Naive B cell (primary cell): ENCODE measurements at regions not wholly inside any gene's neighbourhood (a gene's known extent, or its start where the extent isn't known, plus 50 kb on each side); places are given as distances from the start of the nearest gene placed in this dataset.
"Not testable (repeated sequence)": the region's sequence is repeated elsewhere in the genome, so short reads cannot be mapped to it uniquely, and the experiment has no call there.

Experiments used
- ATAC-seq, 2 donors: fragments of 150-1000 bp; cut with Tn5 transposase; 2 replicates each; pipeline ENCODE4 v1.10.0; 2021; ENCODE audit warnings: low read depth in 2 of 2, mild to moderate bottlenecking in 2 of 2, moderate library complexity in 2 of 2
- DNase-seq: peaks from one replicate; pipeline ENCODE4 v3.0.0; 2022
- H3K27ac Mint-ChIP-seq, 6 donors: one replicate each; pipeline ENCODE4 v1.8.0; 2020 to 2022; ENCODE audit warnings: mild to moderate bottlenecking in 6 of 6, mixed read lengths in 6 of 6, moderate library complexity in 5 of 6, inconsistent platforms in 2 of 6
- H3K27me3 Mint-ChIP-seq, 3 donors: one replicate each; pipeline ENCODE4 v1.8.0; 2021 to 2022; ENCODE audit warnings: mixed read lengths in 3 of 3, mild to moderate bottlenecking in 1 of 3
- H3K36me3 Mint-ChIP-seq, 2 donors: one replicate each; pipeline ENCODE4 v1.8.0; 2020 to 2022; ENCODE audit warnings: mixed read lengths in 2 of 2, inconsistent platforms in 1 of 2, mild to moderate bottlenecking in 1 of 2
- H3K4me1 Mint-ChIP-seq, 3 donors: one replicate each; pipeline ENCODE4 v1.8.0; 2020 to 2022; ENCODE audit warnings: mixed read lengths in 3 of 3, inconsistent platforms in 1 of 3, mild to moderate bottlenecking in 1 of 3, moderate library complexity in 1 of 3
- H3K4me3 Mint-ChIP-seq, 8 donors: one replicate each; pipeline ENCODE4 v1.8.0; 2020 to 2022; ENCODE audit warnings: mild to moderate bottlenecking in 8 of 8, mixed read lengths in 8 of 8, moderate library complexity in 8 of 8, inconsistent platforms in 2 of 8
- H3K9me3 Mint-ChIP-seq, 7 donors: one replicate each; pipeline ENCODE4 v1.8.0; 2020 to 2022; ENCODE audit warnings: mixed read lengths in 7 of 7, mild to moderate bottlenecking in 5 of 7, inconsistent platforms in 2 of 7, moderate library complexity in 1 of 7

GRCh38 chr10:30701451-30702173, 72.1 kb upstream of the LYZL2 start:
- Mint-ChIP-seq H3K4me3 (peak overlapping the region; percentile 51 to 90 (median 72)), H3K27me3 (no peaks in the 10 kb centered on the region), H3K36me3 (no peaks in the 10 kb centered on the region), H3K4me1 (peaks cover 38 to 64% (median 45%) of the 10 kb centered on the region in 3 donors), H3K9me3 (no peaks in the 10 kb centered on the region), H3K27ac (peak overlapping the region; percentile 78 to 96 (median 93))
- DNase-seq (peak; percentile 43), ATAC-seq (peak; percentile 41 to 52)

GRCh38 chr10:30697806-30698205, 68.3 kb upstream of the LYZL2 start:
- H3K36me3 Mint-ChIP-seq, result peaks cover 0 to 2% of the 10 kb centered on the region in 2 donors
- peaks cover 0 to 5% (median 4%) of the 10 kb centered on the region in 3 donors for H3K27me3 Mint-ChIP-seq
- peaks cover 15 to 35% (median 22%) of the 10 kb centered on the region in 3 donors for H3K4me1 Mint-ChIP-seq
- no peaks in the 10 kb centered on the region for H3K9me3 Mint-ChIP-seq
- H3K27ac Mint-ChIP-seq, result no peak overlapping the region
- no peak for ATAC-seq
- DNase-seq, result no peak
- H3K4me3 Mint-ChIP-seq, result peak overlapping the region in 1 of 8 donors; percentile 18

GRCh38 chr10:30697221-30697620, 67.7 kb upstream of the LYZL2 start:
- Mint-ChIP-seq H3K4me1 (peaks cover 12 to 30% (median 16%) of the 10 kb centered on the region in 3 donors), H3K27ac (peak overlapping the region in 2 of 6 donors; percentile 15 to 90), H3K27me3 (peaks cover 0 to 10% (median 5%) of the 10 kb centered on the region in 3 donors), H3K4me3 (peak overlapping the region in 2 of 8 donors; percentile 45 to 79)
- not testable (repeated sequence) for H3K36me3 Mint-ChIP-seq, DNase-seq, H3K9me3 Mint-ChIP-seq, ATAC-seq

- H3K27me3 Mint-ChIP-seq, result peaks cover 0 to 10% (median 5%) of the 10 kb centered on the region in 3 donors
These were observed 67.0 kb upstream of the LYZL2 start for GRCh38 chr10:30696416-30697185.

GRCh38 chr10:30695481-30696236, 66.1 kb upstream of the LYZL2 start:
- H3K36me3 Mint-ChIP-seq, ATAC-seq, H3K27ac Mint-ChIP-seq, DNase-seq, H3K9me3 Mint-ChIP-seq, H3K4me3 Mint-ChIP-seq: not testable (repeated sequence)
- Mint-ChIP-seq H3K4me1 (peaks cover 4 to 20% (median 8%) of the 10 kb centered on the region in 3 donors), H3K27me3 (peaks cover 0 to 10% (median 5%) of the 10 kb centered on the region in 3 donors)

More at GRCh38 chr10:30696416-30697185, 67.0 kb upstream of the LYZL2 start:
- H3K9me3 Mint-ChIP-seq, DNase-seq, H3K36me3 Mint-ChIP-seq, ATAC-seq: not testable (repeated sequence)
- peak overlapping the region in 1 of 8 donors; percentile 79 for H3K4me3 Mint-ChIP-seq
- H3K27ac Mint-ChIP-seq, result peak overlapping the region in 1 of 6 donors; percentile 37
- H3K4me1 Mint-ChIP-seq, result peaks cover 9 to 26% (median 13%) of the 10 kb centered on the region in 3 donors

- DNase-seq (no peak), ATAC-seq (no peak)
- H3K9me3 Mint-ChIP-seq, result no peaks in the 10 kb centered on the region
- H3K36me3 Mint-ChIP-seq, result peaks cover 0 to 5% of the 10 kb centered on the region in 2 donors
- H3K4me3 Mint-ChIP-seq, result peak overlapping the region in 1 of 8 donors; percentile 47
- no peak overlapping the region for H3K27ac Mint-ChIP-seq
- peaks cover 4 to 16% (median 8%) of the 10 kb centered on the region in 3 donors for H3K4me1 Mint-ChIP-seq
- H3K27me3 Mint-ChIP-seq, result peaks cover 0 to 10% (median 5%) of the 10 kb centered on the region in 3 donors
These were observed 65.1 kb upstream of the LYZL2 start for GRCh38 chr10:30694518-30695228.

GRCh38 chr10:30691639-30692015, 62.1 kb upstream of the LYZL2 start:
- Mint-ChIP-seq H3K9me3 (no peaks in the 10 kb centered on the region), H3K4me3 (no peak overlapping the region), H3K4me1 (peaks cover 4 to 12% (median 6%) of the 10 kb centered on the region in 3 donors), H3K36me3 (peaks cover 0 to 5% of the 10 kb centered on the region in 2 donors), H3K27me3 (peaks cover 5 to 21% (median 20%) of the 10 kb centered on the region in 3 donors), H3K27ac (no peak overlapping the region)
- DNase-seq, result no peak
- ATAC-seq, result no peak

GRCh38 chr10:30690948-30691638, 61.5 kb upstream of the LYZL2 start:
- H3K4me1 Mint-ChIP-seq, DNase-seq, H3K4me3 Mint-ChIP-seq, H3K9me3 Mint-ChIP-seq, H3K36me3 Mint-ChIP-seq, ATAC-seq: not testable (repeated sequence)
- peak overlapping the region in 1 of 6 donors; percentile 47 for H3K27ac Mint-ChIP-seq
- peaks cover 8 to 24% (median 20%) of the 10 kb centered on the region in 3 donors for H3K27me3 Mint-ChIP-seq

GRCh38 chr10:30688456-30688855, 58.9 kb upstream of the LYZL2 start:
- Mint-ChIP-seq H3K4me1 (peaks cover 4 to 12% (median 4%) of the 10 kb centered on the region in 3 donors), H3K36me3 (peaks cover 0 to 5% of the 10 kb centered on the region in 2 donors), H3K27ac (peak overlapping the region in 1 of 6 donors; percentile 76), H3K9me3 (no peaks in the 10 kb centered on the region), H3K27me3 (peaks cover 22 to 41% (median 39%) of the 10 kb centered on the region in 3 donors), H3K4me3 (no peak overlapping the region)
- DNase-seq (no peak), ATAC-seq (no peak)

GRCh38 chr10:30687698-30688213, 58.2 kb upstream of the LYZL2 start:
- peak; percentile 60 to 77 for ATAC-seq
- Mint-ChIP-seq H3K9me3 (no peaks in the 10 kb centered on the region), H3K4me3 (no peak overlapping the region), H3K27me3 (peaks cover 26 to 39% (median 39%) of the 10 kb centered on the region in 3 donors), H3K36me3 (peaks cover 0 to 2% of the 10 kb centered on the region in 2 donors), H3K4me1 (peaks cover 2 to 12% (median 5%) of the 10 kb centered on the region in 3 donors), H3K27ac (no peak overlapping the region)
- DNase-seq, result peak; percentile 50

- peaks cover 0 to 12% (median 5%) of the 10 kb centered on the region in 3 donors for H3K4me1 Mint-ChIP-seq
- ATAC-seq (no peak), DNase-seq (no peak)
- H3K9me3 Mint-ChIP-seq, result no peaks in the 10 kb centered on the region
- no peak overlapping the region for H3K27ac Mint-ChIP-seq
- no peaks in the 10 kb centered on the region for H3K36me3 Mint-ChIP-seq
- H3K4me3 Mint-ChIP-seq, result no peak overlapping the region
- peaks cover 30 to 44% (median 39%) of the 10 kb centered on the region in 3 donors for H3K27me3 Mint-ChIP-seq
These were observed 57.2 kb upstream of the LYZL2 start for GRCh38 chr10:30686708-30687107.

- H3K36me3 Mint-ChIP-seq, result peaks cover 0 to 7% of the 10 kb centered on the region in 2 donors
- no peak for ATAC-seq
- H3K27ac Mint-ChIP-seq, result no peak overlapping the region
- no peak overlapping the region for H3K4me3 Mint-ChIP-seq
- no peak for DNase-seq
- peaks cover 51 to 69% (median 65%) of the 10 kb centered on the region in 3 donors for H3K27me3 Mint-ChIP-seq
- H3K9me3 Mint-ChIP-seq, result peaks cover 0 to 5% (median 0%) of the 10 kb centered on the region in 7 donors
- H3K4me1 Mint-ChIP-seq, result peaks cover 0 to 11% (median 5%) of the 10 kb centered on the region in 3 donors
These were observed 53.9 kb upstream of the LYZL2 start for GRCh38 chr10:30683496-30683895.
